COR-L47 (cell line): ENCODE measurements at regions not wholly inside any gene's neighbourhood (a gene's known extent, or its start where the extent isn't known, plus 50 kb on each side); places are given as distances from the start of the nearest gene placed in this dataset.
"Not testable (repeated sequence)": the region's sequence is repeated elsewhere in the genome, so short reads cannot be mapped to it uniquely, and the experiment has no call there.

ENCODE experiments used
- DNase-seq: peaks from one replicate; lab custom pipeline; 2025; lab: John Stamatoyannopoulos, UW

- no peak for DNase-seq
These were observed 648.1 kb upstream of the NOVA1 start for GRCh38 chr14:27245947-27246346.

GRCh38 chr14:27253966-27254365 is 656.1 kb upstream of the NOVA1 start:
- DNase-seq, result no peak

GRCh38 chr14:27256805-27257204 is 659.0 kb upstream of the NOVA1 start:
- DNase-seq, result no peak

DNA sequence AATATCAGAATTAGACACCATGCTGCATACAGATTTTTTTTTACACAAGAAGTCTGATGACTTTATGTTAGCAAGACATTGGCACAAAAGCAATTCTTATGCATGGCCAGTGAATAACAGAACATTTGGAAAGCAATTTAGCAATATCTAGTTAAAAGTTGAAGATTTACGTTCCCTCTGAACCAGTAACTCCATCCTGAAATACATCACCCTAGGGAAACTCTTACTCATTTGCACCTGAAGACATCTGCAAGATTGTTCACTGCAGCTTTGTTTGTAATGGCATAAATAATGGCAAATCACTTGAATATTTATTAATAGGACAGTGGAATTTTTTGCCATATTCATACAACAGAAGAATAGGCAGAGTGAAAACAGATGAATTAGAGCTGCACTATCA is 670.0 kb upstream of the NOVA1 start:
- DNase-seq, result no peak

- DNase-seq, result no peak
These were observed 672.9 kb upstream of the NOVA1 start for GRCh38 chr14:27270716-27271115.

DNA sequence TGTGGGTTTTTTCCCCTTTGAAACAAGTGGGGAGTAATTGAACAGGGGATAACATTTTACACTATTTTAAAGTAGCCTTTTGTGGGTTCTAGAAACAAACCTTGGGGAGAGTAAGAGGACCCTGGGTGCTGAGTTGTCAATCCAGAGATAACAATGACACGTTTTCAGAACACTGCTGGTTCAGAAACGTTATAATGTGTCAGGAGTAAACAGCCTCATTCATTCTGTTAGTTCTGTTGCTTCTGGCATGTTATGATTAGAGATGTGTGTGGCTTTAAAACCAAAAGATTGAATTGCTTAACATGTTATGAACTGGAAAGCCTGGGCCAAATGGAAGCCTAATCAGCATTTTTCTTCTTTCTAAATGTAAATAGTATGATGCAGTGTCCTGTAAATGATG is 680.5 kb upstream of the NOVA1 start:
- DNase-seq, result no peak

DNA sequence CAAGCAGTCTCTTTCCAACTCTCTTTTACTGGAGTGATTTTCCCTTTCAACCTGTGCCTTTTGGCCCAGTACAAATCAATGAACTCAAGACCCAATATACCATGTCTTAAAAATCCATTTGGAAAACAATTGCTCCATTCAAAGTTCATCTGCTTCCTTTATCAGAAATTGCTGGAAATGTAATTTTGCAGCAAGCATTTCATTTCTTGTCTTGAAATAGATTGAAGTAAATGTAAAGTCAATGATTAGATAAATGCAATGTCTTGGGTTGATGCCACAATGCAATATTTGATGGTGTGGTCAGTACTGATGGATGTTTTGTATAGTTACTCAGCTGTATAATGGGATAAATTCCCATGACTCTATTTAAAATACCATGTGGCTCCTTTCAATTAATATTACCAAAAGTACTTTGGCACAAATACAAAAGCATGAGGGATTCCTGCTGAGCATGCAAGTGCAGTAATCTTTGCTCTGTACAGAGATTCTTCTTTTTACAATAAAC is 707.7 kb upstream of the NOVA1 start:
- DNase-seq, result no peak

DNA sequence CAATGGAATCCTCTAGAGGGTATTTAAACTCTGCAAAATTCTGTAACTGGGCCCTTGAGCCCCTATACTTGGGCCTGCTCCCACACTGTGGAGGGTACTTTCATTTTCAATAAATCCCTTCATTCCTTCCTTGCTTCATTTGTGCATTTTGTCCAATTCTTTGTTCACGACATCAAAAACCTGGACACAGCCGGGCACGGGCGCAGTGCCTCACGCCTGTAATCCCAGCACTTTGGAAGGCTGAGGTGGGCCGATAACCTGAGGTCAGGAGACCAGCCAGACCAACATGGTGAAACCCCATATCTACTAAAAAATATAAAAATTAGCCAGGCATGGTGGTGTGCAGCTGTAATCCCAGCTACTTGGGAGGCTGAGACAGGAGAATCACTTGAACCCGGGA is 714.9 kb upstream of the NOVA1 start:
- DNase-seq, result not testable (repeated sequence)

GRCh38 chr14:27314231-27314630 is 716.4 kb upstream of the NOVA1 start:
- DNase-seq, result no peak

GRCh38 chr14:27315477-27315876 is 717.6 kb upstream of the NOVA1 start:
- DNase-seq, result no peak

DNA sequence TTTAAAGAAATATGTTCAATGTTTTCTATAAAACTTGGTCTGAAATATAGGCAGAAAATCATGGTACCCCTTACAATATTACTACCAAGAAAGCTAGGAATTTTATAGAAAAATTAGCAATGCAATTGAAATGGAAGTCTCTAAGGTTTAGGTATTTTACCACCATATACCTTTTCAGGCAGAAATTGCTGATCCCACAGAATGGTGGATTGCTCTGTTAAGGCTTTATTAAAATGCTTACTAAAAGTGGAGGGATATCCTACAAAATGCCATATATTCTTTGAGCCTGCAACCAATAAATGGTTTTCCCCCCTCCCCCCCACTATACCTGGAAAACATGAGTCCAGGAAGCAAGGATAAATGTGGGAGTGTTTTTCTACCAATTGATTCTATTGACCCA is 718.1 kb upstream of the NOVA1 start:
- DNase-seq, result no peak

DNA sequence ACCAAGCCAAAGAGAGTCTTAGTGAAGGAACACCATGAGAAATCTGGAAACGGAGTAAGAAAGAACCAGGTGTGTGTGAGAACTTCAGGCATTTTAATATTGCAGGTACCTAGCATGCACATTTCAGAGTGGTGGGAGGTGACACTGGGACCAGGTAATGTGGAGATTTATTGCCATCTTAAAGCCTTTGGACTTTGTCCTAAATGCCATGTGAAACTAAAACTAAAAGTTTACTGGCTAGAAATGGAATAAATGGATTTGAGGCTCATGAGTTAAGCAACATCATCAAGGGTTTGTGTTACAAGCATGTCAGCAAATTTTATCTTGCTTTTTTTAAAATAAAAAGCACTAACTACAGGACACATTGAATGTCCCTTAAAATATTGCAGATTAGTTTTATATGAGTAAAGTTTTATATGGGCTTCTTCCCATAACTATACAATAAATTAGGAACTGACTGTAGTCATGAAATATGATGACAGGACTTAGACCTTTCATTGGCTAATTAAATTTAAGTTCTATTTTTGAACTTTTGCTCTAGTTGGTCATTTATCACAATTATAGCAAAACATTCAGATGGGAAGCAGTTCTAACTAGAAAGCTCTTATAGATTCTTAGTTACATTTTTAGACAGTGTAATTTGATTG is 721.1 kb upstream of the NOVA1 start:
- DNase-seq, result no peak

DNA sequence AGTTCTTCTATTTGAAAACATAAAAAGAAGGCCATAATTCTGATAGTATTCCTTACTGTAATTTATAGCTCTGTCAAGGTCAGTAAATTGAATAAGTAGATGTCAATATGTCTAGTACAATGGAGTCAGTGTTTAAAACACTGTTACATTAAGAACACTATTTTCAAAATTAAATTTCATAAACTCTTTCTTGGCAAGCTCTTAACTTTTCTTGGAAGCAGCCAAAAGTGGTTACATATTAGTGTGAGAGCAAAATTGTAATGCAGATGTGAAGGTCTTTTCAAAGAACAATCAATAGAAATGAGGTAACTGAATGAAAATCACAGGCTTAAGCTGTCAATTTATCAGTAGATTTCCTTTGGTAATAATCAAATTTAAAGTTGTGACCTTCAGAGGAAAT is 722.4 kb upstream of the NOVA1 start:
- DNase-seq, result no peak

DNA sequence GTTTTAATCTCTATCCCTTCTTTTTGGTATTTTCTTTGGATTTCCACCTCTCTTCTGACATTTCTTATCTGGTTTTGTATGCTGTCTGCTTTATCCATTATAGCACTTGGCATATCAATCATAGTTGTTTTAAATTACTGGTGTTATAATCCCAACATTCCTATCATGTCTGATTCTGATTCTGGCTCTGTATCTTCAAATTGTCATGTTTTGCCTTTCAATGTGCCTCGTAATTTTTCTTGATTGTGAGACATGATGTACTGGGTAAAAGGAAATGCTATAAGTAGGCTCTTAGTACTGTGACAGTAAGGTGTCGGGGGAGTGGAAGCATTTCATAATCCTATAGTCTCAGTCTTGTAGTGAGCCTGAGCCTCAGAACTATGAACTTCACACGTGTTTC is 729.3 kb upstream of the NOVA1 start:
- DNase-seq, result no peak

DNA sequence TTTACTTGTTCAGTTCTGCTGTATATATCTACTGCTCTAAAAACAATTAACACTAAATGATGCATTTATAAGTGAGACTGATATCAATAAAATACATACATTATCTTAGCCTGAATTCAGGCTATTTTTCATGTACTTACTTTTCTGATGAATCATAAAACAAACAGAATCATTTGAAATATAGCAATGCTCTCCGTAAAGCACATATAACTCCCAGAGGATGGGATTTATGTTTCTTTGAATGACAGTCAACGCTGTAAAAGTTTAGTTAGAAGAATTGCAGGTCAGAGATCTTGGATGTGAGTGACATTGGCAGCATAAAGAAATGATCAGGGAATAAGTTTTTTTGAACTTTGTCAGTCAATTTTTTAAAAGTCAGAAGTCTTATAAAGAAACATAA is 740.2 kb upstream of the NOVA1 start:
- no peak for DNase-seq

GRCh38 chr14:27363036-27363435 is 765.2 kb upstream of the NOVA1 start:
- DNase-seq, result not testable (repeated sequence)

DNA sequence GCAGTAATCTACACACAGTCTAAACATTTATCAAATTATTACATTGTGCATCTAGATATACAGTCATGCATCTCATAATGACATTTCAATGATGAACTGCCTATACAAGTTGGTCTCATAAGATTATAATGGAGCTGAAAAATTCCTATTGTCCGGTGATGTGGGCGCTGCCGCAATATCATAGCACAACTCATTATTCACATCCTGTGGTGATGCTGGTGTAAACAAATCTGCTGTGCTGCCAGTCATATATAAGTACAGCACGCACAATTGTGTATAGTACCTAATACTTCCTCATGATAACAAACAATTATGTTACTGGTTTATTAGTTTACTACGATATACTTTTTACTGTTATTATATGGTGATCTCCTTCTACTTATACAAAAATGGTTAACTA is 768.8 kb upstream of the NOVA1 start:
- no peak for DNase-seq

DNA sequence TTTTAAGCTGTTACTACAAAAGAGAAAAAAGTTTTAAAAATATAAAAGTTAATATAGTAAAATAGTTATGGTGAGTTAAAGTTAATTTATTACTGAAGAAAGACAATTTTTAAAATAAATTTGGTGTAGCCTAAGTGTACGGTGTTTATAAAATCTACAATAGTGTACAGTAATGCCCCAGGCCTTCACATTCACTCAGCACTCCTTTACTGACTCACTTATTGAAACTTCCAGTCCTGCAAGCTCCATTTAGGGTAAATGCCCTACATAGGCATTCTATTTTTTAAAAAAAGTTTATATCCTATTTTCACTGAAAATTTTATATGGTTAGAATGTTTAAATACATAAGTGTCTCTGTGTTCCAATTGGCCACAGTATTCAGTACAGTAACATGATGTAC is 769.5 kb upstream of the NOVA1 start:
- no peak for DNase-seq

GRCh38 chr14:27370074-27370473 is 772.2 kb upstream of the NOVA1 start:
- no peak for DNase-seq

GRCh38 chr14:27370775-27371174 is 772.9 kb upstream of the NOVA1 start:
- DNase-seq, result no peak

DNA sequence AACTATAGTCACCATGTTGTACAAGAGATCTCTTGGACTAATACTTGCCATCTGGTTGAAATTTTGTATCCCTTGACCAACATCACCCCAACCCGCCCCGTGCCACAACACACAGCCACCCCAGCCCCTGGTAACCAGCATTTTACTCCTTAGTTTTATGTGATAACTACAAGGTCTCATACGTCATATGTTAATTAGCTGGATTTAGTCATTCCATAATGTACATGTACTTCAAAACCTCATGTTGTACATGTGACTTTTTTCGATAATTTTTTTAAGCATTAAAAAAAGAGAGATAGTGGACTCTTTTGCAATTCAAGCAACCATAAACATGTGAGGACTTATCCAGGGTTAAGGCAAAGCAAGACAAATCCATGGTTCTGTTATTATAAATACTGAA is 773.4 kb upstream of the NOVA1 start:
- DNase-seq, result no peak

DNA sequence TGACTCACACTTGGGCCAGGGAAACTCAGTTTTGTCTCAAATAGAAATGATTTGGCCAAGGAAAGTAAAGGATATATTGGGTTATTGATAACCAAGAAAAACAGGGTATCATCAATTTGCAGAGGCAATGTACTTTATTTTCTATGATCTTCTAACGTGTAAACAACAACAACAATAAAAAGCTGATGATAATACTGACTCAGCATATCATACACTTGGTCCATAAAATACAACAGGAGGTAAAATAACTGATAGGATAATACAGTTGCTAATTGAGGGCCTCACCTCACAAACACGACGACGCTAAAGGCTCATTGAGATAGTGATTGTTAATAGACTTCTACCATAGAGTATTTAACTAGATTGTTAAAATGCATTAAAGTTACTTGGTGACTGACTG is 774.0 kb upstream of the NOVA1 start:
- no peak for DNase-seq

DNA sequence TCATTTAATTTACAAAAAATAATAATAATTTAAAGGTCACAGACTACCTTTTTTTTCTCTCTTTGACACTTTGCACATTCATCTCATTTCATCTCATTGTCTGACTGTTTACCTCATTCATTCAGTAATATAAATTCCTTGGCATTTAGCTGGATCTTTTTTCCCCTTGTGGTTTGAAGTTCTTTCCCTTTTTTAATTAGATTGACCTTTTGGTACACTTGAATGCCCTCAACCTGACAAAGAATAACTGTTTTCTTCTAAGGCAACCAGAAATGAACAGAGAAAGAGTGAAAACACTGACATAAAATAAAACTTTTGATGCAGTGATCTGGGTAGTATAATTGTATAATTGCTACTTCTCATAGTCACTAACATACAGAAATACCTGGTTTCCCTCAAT is 774.9 kb upstream of the NOVA1 start:
- DNase-seq, result no peak

DNA sequence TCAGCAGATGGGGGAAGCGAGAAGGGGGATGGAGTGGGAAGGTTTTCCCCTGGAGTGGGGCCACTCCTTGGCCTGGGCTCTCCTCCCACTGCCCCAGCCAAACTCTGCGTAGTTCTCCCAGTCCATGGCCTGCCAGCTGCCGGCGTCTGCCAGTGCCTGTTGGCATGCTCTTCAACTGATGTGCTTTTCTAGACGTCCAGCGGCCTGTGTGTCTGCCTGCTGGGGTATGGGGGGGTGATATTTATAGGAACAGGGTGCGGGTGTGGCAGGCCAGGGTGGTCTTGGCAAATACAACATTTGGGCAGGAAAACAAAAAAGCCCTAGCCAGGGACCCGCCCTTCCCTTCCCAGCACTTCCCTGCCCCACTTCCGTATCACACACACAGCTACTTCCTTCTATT is 786.3 kb upstream of the NOVA1 start:
- no peak for DNase-seq

GRCh38 chr14:27386391-27386790 is 788.6 kb upstream of the NOVA1 start:
- DNase-seq, result no peak
